ENCODE measurements at regions not wholly inside any gene's neighbourhood (a gene's known extent, or its start where the extent isn't known, plus 50 kb on each side); places are given as distances from the start of the nearest gene placed in this dataset.

DNA sequence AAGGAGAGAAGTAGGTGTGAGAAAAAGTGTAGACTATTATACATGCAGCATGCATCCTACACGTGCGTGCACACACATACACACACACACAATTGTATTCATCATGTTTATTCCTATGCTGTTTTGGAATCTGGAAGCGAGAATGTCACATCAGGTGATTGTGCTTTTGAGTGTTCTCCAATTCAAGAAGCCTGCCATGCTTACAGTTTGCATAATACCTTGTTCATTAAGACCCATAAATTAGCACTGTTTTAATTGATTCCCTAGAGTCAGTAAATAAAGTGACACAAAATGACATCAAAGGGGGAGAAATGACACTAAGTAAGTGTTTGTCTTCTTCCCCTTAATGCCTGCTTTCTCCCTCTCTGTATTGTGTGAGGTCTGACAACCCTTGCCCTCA lies 336.1 kb upstream of the IGFBP7 start (continued):
- no peak for TF ChIP-seq ZNF462 (CRISPR knock-in tag; IDR thresholded peaks at IDR 0.05)
- no peak for TF ChIP-seq ZNF331 (CRISPR knock-in tag; IDR thresholded peaks at IDR 0.05; ENCODE audit: low read depth)
- TF ChIP-seq POLR2AphosphoS5 (IDR thresholded peaks at IDR 0.05; ENCODE audit: low read depth): no peak
- TF ChIP-seq ZNF114 (CRISPR knock-in tag; IDR thresholded peaks at IDR 0.05): no peak

DNA sequence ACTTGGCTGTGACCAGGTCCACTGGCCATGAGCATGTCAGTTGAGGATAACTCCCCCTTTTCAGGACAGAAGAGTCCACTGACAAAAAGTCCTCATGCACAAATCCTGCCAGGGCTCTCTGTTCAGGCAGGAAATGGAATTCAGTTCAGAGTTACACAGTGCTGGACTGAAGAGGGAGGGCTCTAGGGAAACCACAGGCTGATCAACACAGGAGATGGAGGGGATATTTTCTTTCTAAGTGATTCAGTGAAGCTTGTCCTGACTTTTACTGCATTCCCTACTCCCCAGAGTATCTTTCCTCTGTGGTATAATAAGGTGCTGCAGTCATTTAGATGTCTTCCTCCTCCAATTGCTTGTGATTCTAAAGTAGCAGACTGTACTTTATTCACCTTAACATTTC lies 335.5 kb upstream of the IGFBP7 start:
- H3K4me3 Mint-ChIP-seq: no peak overlapping the region
- H3K9me3 Mint-ChIP-seq: peaks cover 6% of the 10 kb centered on the region; the same call in 2 of the 3 replicates
- H3K4me3 ChIP-seq: no peak overlapping the region
- DNase-seq (ENCODE audit: low spot score) (no peak), ATAC-seq (no peak)
- peaks cover 3% of the 10 kb centered on the region; the same call in 2 of the 3 replicates for H3K4me1 Mint-ChIP-seq
- H3F3A ChIP-seq (replicated peaks; ENCODE audit: low read depth): no peaks in the 10 kb centered on the region
- no peaks in the 10 kb centered on the region for H4K20me1 ChIP-seq (replicated peaks; ENCODE audit: insufficient read depth)
- H2AFZ ChIP-seq: no peak overlapping the region
- peaks cover 3% of the 10 kb centered on the region; the same call in 1 of the 2 replicates for H3K9me2 ChIP-seq (ENCODE audit: insufficient read depth)
- H3K27ac Mint-ChIP-seq: no peak overlapping the region
- no peaks in the 10 kb centered on the region for H3K36me3 Mint-ChIP-seq (ENCODE audit: low read depth)
- H3K4me1 ChIP-seq (ENCODE audit: insufficient read depth): no peaks in the 10 kb centered on the region
- H3K4me2 ChIP-seq: no peak overlapping the region
- no peak overlapping the region for H3K27ac ChIP-seq (ENCODE audit: low read depth)
- H3K27me3 Mint-ChIP-seq (ENCODE audit: insufficient read depth, low read depth, poor library complexity): peaks cover 3% of the 10 kb centered on the region
- H3K79me2 ChIP-seq (replicated peaks; ENCODE audit: insufficient read depth): no peaks in the 10 kb centered on the region
- H3K36me3 ChIP-seq (ENCODE audit: insufficient read depth): no peaks in the 10 kb centered on the region
- H3K27me3 ChIP-seq (ENCODE audit: insufficient read depth): no peaks in the 10 kb centered on the region
- TF ChIP-seq EZH2 (IDR thresholded peaks at IDR 0.05; ENCODE audit: low read depth, unreplicated experiment) (no peak), POLR2AphosphoS5 (IDR thresholded peaks at IDR 0.05; ENCODE audit: low read depth) (no peak), REST (IDR thresholded peaks at IDR 0.05; ENCODE audit: unreplicated experiment) (no peak), CTCF (conservative IDR thresholded peaks at IDR 0.05; ENCODE audit: low read depth in 2 of 2) (no peak), ZNF331 (CRISPR knock-in tag; IDR thresholded peaks at IDR 0.05; ENCODE audit: low read depth) (no peak), ZNF114 (CRISPR knock-in tag; IDR thresholded peaks at IDR 0.05) (no peak)
- TF ChIP-seq, protein P1, sequence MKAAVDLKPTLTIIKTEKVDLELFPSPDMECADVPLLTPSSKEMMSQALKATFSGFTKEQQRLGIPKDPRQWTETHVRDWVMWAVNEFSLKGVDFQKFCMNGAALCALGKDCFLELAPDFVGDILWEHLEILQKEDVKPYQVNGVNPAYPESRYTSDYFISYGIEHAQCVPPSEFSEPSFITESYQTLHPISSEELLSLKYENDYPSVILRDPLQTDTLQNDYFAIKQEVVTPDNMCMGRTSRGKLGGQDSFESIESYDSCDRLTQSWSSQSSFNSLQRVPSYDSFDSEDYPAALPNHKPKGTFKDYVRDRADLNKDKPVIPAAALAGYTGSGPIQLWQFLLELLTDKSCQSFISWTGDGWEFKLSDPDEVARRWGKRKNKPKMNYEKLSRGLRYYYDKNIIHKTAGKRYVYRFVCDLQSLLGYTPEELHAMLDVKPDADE (IDR thresholded peaks at IDR 0.05): no peak

Measured in GM23338 (cell line).